Endodermal cell (in vitro differentiated cells): ENCODE measurements at regions not wholly inside any gene's neighbourhood (a gene's known extent, or its start where the extent isn't known, plus 50 kb on each side); places are given as distances from the start of the nearest gene placed in this dataset.

Experiments
- DNase-seq: peaks from one replicate; pipeline ENCODE4 v3.0.0-alpha.2; 2017
- H3K27ac ChIP-seq: 2 replicates; pipeline ENCODE4 v1.5.1; 2013; ENCODE audit warnings: mild to moderate bottlenecking, low read depth, low read length, moderate library complexity
- H3K27me3 ChIP-seq: 2 replicates; pipeline ENCODE4 v1.6.1; 2013; ENCODE audit warnings: mild to moderate bottlenecking, low read length, moderate library complexity; ENCODE audit not compliant: insufficient read depth, control insufficient read depth, poor library complexity, severe bottlenecking
- H3K36me3 ChIP-seq: 2 replicates; pipeline ENCODE4 v1.7.0; 2013; ENCODE audit warnings: mild to moderate bottlenecking, low read length, moderate library complexity; ENCODE audit not compliant: control insufficient read depth, insufficient read depth
- H3K4me1 ChIP-seq: one replicate; pipeline ENCODE4 v1.7.0; 2013; ENCODE audit warnings: low read length; ENCODE audit not compliant: control insufficient read depth, insufficient read depth
- H3K4me3 ChIP-seq: 2 replicates; pipeline ENCODE4 v1.5.1; 2013; ENCODE audit warnings: mild to moderate bottlenecking, low read length, moderate library complexity
- H3K9ac ChIP-seq: 2 replicates; pipeline ENCODE4 v1.6.1; 2013; ENCODE audit warnings: mild to moderate bottlenecking, low read length, moderate library complexity; ENCODE audit not compliant: poor library complexity, severe bottlenecking; ENCODE audit errors: extremely low read depth
- H3K9me3 ChIP-seq: 2 replicates; pipeline ENCODE4 v1.6.1; 2013; ENCODE audit warnings: mild to moderate bottlenecking, low read length, moderate library complexity; ENCODE audit not compliant: control insufficient read depth
- H3K27ac Mint-ChIP-seq: 2 replicates; pipeline ENCODE4 v1.8.0; 2020; ENCODE audit warnings: mixed read lengths
- H3K27me3 Mint-ChIP-seq: 2 replicates; pipeline ENCODE4 v1.8.0; 2021; ENCODE audit warnings: mild to moderate bottlenecking, mixed read lengths; ENCODE audit not compliant: insufficient read depth
- H3K36me3 Mint-ChIP-seq: 2 replicates; pipeline ENCODE4 v1.8.0; 2020; ENCODE audit warnings: low read depth, mixed read lengths
- H3K4me1 Mint-ChIP-seq: 2 replicates; pipeline ENCODE4 v1.8.0; 2020; ENCODE audit warnings: mixed read lengths
- H3K4me3 Mint-ChIP-seq: 2 replicates; pipeline ENCODE4 v1.8.0; 2020; ENCODE audit warnings: mild to moderate bottlenecking, moderate library complexity, mixed read lengths
- H3K9me3 Mint-ChIP-seq: 2 replicates; pipeline ENCODE4 v1.8.0; 2020; ENCODE audit warnings: mild to moderate bottlenecking, mixed read lengths
- WGBS, 2 experiments: methylation state at CpG; one replicate each; pipeline versions ENCODE4 v1.1.5 to v1.1.7; 2013; ENCODE audit warnings: missing lambda C conversion rate in 2 of 2, mixed read lengths in 1 of 2; ENCODE audit not compliant: insufficient coverage in 1 of 2, insufficient read length in 1 of 2; 5-methylcytosine and 5-hydroxymethylcytosine counted together
- TF ChIP-seq, protein P1 (sequence below): fragments of 200-600 bp; sonication (generic); conservative IDR thresholded peaks from 2 replicates; pipeline ENCODE4 v1.5.0; 2021; ENCODE audit warnings: antibody characterized with exemption, mild to moderate bottlenecking

DNA sequence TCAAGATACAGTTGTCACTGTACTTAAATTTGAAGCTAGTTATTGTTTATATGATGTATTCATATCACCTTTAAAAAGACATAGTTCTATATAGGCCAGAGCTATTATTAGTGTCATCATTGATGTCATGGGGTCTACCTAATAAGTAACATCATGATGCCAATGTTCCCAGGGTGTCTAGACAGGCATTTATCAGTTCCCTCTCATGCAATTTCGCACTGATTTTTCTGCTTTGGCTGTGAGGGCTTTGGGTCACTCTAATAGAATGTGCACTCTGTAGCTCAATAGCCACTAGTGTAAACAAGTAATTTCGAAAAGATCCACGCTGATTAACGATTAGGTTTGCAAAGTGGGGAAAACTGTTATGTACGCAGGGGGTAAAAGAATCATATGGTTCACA is 1651.3 kb downstream of the SLITRK5 start:
- Histone ChIP-seq H3K4me1 (no peaks in the 10 kb centered on the region), H3K4me3 (no peak overlapping the region), H3K9ac (no peak overlapping the region), H3K36me3 (no peaks in the 10 kb centered on the region), H3K27me3 (no peaks in the 10 kb centered on the region), H3K27ac (no peak overlapping the region), H3K9me3 (no peaks in the 10 kb centered on the region)
- H3K9me3 Mint-ChIP-seq, result no peaks in the 10 kb centered on the region
- no peak for DNase-seq
- H3K36me3 Mint-ChIP-seq, result no peaks in the 10 kb centered on the region
- no peak overlapping the region for H3K4me3 Mint-ChIP-seq
- H3K27me3 Mint-ChIP-seq, result no peaks in the 10 kb centered on the region
- TF ChIP-seq, protein P1, sequence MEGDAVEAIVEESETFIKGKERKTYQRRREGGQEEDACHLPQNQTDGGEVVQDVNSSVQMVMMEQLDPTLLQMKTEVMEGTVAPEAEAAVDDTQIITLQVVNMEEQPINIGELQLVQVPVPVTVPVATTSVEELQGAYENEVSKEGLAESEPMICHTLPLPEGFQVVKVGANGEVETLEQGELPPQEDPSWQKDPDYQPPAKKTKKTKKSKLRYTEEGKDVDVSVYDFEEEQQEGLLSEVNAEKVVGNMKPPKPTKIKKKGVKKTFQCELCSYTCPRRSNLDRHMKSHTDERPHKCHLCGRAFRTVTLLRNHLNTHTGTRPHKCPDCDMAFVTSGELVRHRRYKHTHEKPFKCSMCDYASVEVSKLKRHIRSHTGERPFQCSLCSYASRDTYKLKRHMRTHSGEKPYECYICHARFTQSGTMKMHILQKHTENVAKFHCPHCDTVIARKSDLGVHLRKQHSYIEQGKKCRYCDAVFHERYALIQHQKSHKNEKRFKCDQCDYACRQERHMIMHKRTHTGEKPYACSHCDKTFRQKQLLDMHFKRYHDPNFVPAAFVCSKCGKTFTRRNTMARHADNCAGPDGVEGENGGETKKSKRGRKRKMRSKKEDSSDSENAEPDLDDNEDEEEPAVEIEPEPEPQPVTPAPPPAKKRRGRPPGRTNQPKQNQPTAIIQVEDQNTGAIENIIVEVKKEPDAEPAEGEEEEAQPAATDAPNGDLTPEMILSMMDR, result no peak
- WGBS, 2 experiments, result 93 to 96% methylated on average over 2 to 5 of the region's 5 CpGs
- peaks cover 24% of the 10 kb centered on the region for H3K4me1 Mint-ChIP-seq
- H3K27ac Mint-ChIP-seq, result no peak overlapping the region

DNA sequence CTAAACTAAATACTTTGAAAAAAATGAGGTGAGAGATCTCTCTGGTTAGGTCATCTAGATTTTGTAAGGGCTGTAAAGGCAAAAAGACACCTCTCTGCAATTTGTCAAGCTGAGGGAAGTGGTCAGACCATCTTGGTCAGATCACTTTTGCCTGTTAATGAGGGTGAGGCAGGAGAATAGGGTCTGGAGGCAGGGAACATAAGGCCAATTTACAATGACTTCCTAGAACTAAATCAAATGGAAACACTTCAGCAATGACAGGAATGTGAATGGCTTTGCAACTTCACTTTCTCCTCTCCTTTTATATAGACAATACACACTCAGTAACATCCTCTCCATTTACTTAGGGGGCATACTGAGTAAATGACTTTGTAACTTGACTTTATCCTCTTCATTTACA is 1653.4 kb downstream of the SLITRK5 start:
- no peaks in the 10 kb centered on the region for H3K9me3 ChIP-seq

DNA sequence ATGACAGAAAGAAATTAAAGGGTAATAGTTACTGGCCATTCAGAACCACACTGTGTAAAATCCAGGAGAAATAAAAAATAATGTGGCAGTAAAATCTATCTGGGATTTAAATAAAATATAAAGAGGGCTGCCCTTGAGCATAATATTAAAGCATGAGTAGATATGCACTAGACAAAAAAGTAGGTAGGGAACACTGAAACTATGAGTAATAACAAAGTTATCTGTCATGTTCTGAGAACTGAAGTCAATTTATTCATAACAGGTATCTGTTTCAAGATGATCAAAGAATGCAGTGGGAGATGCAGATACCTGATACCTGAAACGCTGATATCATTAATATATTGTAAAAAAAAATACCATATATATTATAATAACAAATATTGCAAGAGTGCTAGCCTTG is 1672.0 kb downstream of the SLITRK5 start:
- peaks cover 7% of the 10 kb centered on the region for H3K9me3 Mint-ChIP-seq
- H3K27ac Mint-ChIP-seq, result no peak overlapping the region
- no peaks in the 10 kb centered on the region for H3K4me1 Mint-ChIP-seq
- no peak overlapping the region for H3K27ac ChIP-seq
- TF ChIP-seq, protein P1, result no peak
- no peaks in the 10 kb centered on the region for H3K27me3 ChIP-seq
- H3K4me3 Mint-ChIP-seq, result no peak overlapping the region
- H3K4me1 ChIP-seq, result no peaks in the 10 kb centered on the region
- no peaks in the 10 kb centered on the region for H3K36me3 ChIP-seq
- no peak for DNase-seq
- H3K36me3 Mint-ChIP-seq, result no peaks in the 10 kb centered on the region
- H3K9ac ChIP-seq, result no peak overlapping the region
- peaks cover 15% of the 10 kb centered on the region for H3K9me3 ChIP-seq
- no CpG with 5 or more reads among the region's 1 CpG for WGBS, 2 experiments
- no peaks in the 10 kb centered on the region for H3K27me3 Mint-ChIP-seq
- H3K4me3 ChIP-seq, result no peak overlapping the region

More for the DNA sequence above, 1653.4 kb downstream of the SLITRK5 start:
- Mint-ChIP-seq H3K27me3 (no peaks in the 10 kb centered on the region), H3K4me1 (peaks cover 24% of the 10 kb centered on the region), H3K4me3 (no peak overlapping the region), H3K9me3 (peaks cover 1% of the 10 kb centered on the region), H3K27ac (no peak overlapping the region), H3K36me3 (no peaks in the 10 kb centered on the region)
- peak overlapping the region; percentile 20 for H3K4me3 ChIP-seq
- H3K27me3 ChIP-seq, result no peaks in the 10 kb centered on the region
- TF ChIP-seq, protein P1, result no peak
- no peak for DNase-seq
- H3K4me1 ChIP-seq, result no peaks in the 10 kb centered on the region
- H3K9ac ChIP-seq, result no peak overlapping the region
- H3K27ac ChIP-seq, result no peak overlapping the region
- H3K36me3 ChIP-seq, result no peaks in the 10 kb centered on the region
